CD4-positive, alpha-beta T cell (primary cell): ENCODE measurements at regions not wholly inside any gene's neighbourhood (a gene's known extent, or its start where the extent isn't known, plus 50 kb on each side); places are given as distances from the start of the nearest gene placed in this dataset.

Source experiments
- ATAC-seq: fragments of 200-7000 bp; cut with Tn5 transposase; one replicate; pipeline ENCODE4 v1.10.0; 2022; ENCODE audit warnings: mild to moderate bottlenecking; ENCODE audit not compliant: poor library complexity
- CTCF ChIA-PET: fragments of 350-600 bp; sonication (Branson Sonifier 250); formaldehyde crosslinking; loops from one replicate; lab custom pipeline; 2021; ENCODE audit warnings: antibody characterized with exemption, inconsistent platforms; lab: Charles Lee
- POLR2A ChIA-PET: fragments of 350-600 bp; sonication (Branson Sonifier 250); formaldehyde crosslinking; loops from one replicate; lab custom pipeline; 2021; ENCODE audit warnings: antibody characterized with exemption, inconsistent platforms; lab: Charles Lee
- DNase-seq, 14 experiments: peaks; one replicate each; pipeline ENCODE4 v3.0.0-alpha.2; 2013 to 2020; ENCODE audit warnings: mixed read lengths in 2 of 14
- H3K27ac ChIP-seq, 2 donors: one replicate each; pipeline versions ENCODE4 v1.5.1 to v1.7.0; 2013; ENCODE audit warnings: low read length in 2 of 2, low read depth in 1 of 2, mild to moderate bottlenecking in 1 of 2
- H3K27me3 ChIP-seq, 2 experiments: 1 replicate in 1 of 2; 2 replicates in 1 of 2; pipeline versions ENCODE4 v1.6.1 to v1.7.0; 2013; ENCODE audit warnings: low read length in 2 of 2, control low read depth in 1 of 2, mild to moderate bottlenecking in 1 of 2, moderate library complexity in 1 of 2; ENCODE audit not compliant: insufficient read depth in 2 of 2, control insufficient read depth in 1 of 2
- H3K36me3 ChIP-seq: one replicate; pipeline ENCODE4 v1.6.1; 2013; ENCODE audit warnings: low read length, control low read depth; ENCODE audit not compliant: insufficient read depth
- H3K4me1 ChIP-seq: one replicate; pipeline ENCODE4 v1.6.1; 2013; ENCODE audit warnings: low read length, control low read depth; ENCODE audit not compliant: insufficient read depth
- H3K4me3 ChIP-seq: one replicate; pipeline ENCODE4 v1.5.1; 2013; ENCODE audit warnings: mild to moderate bottlenecking, low read length, moderate library complexity
- H3K9me3 ChIP-seq, 2 experiments: 1 replicate in 1 of 2; 2 replicates in 1 of 2; pipeline versions ENCODE4 v1.6.1 to v1.7.0; 2013; ENCODE audit warnings: low read length in 2 of 2, mild to moderate bottlenecking in 2 of 2, control low read depth in 1 of 2, moderate library complexity in 1 of 2; ENCODE audit not compliant: control insufficient read depth in 1 of 2, insufficient read depth in 1 of 2
- H3K27ac Mint-ChIP-seq: one replicate; pipeline ENCODE4 v1.8.0; 2020; ENCODE audit warnings: mixed read lengths
- H3K27me3 Mint-ChIP-seq: one replicate; pipeline ENCODE4 v1.8.0; 2021; ENCODE audit warnings: mixed read lengths
- H3K36me3 Mint-ChIP-seq: one replicate; pipeline ENCODE4 v1.8.0; 2021; ENCODE audit warnings: low read depth, mixed read lengths
- H3K4me1 Mint-ChIP-seq: one replicate; pipeline ENCODE4 v1.8.0; 2021; ENCODE audit warnings: low read depth, mixed read lengths
- H3K4me3 Mint-ChIP-seq: one replicate; pipeline ENCODE4 v1.8.0; 2020; ENCODE audit warnings: mild to moderate bottlenecking, mixed read lengths
- H3K9me3 Mint-ChIP-seq: one replicate; pipeline ENCODE4 v1.8.0; 2020; ENCODE audit warnings: mixed read lengths
- intact Hi-C, 2 experiments: fragments of 100-400 bp; cut with DNase I in 1 of 2; cut with micrococcal nuclease in 1 of 2; formaldehyde crosslinking; loops; one replicate each; pipeline versions ENCODE4 v1.15.1 to v1.9.0; 2023 to 2025; cut with DNase I, micrococcal nuclease
- TF ChIP-seq, protein P1 (sequence below): fragments of 200-600 bp; IDR thresholded peaks from one replicate; pipeline ENCODE4 v1.8.0; 2022; ENCODE audit warnings: antibody characterized with exemption, mild to moderate bottlenecking

DNA sequence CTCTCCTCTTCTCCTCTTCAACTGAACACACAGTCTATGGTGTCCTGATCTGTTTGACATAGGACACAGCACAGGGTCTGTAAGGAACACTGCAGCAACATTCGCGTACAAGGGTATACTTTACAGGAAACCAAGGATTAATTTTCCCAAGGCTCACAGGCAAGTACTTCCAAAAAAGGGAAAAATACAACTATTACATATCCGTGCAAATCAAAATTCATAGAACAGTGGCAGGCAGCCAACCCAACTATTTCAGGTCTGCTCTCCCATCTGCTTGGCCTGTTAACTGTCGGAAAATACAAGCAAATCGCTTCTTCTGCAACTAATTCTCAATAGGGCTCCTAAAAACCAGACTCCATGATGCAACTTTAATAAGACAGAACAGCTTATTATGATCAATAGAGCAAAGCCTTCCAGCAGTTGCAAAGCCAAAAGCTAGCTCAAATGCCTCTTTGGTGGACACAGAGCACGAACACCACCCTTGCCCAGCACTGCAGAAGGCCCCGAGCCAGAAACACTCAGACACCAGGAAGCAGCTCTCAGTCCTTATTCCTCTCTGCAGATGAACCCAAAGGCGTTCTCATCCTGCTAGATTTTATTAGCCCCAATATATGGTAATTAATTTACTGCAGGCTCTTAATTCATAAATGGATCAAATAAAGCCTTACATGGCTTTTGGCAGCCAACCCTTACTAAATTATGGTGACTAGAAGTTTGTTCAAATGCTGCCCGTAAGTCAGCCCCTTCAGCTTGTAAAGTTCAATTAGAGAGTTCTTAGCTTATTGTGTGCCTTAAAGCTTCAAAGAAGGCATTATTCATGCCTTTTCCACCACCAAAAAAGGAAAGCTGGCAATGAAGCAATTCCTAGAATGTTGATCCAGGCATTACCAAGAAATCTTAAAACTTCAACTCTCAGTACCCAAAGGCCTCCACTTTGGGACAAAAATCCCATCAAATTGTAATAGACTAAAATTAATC lies 68.8 kb downstream of the ZNF608 start:
- H3K27ac ChIP-seq, result no peak overlapping the region
- no peaks in the 10 kb centered on the region for H3K36me3 Mint-ChIP-seq
- ChIA-PET CTCF (no interaction called here), POLR2A (no interaction called here)
- no peaks in the 10 kb centered on the region for H3K27me3 ChIP-seq
- H3K4me1 ChIP-seq, result no peaks in the 10 kb centered on the region
- no peaks in the 10 kb centered on the region for H3K4me1 Mint-ChIP-seq
- DNase-seq, result no peak
- H3K9me3 Mint-ChIP-seq, result no peaks in the 10 kb centered on the region
- no peak overlapping the region for H3K27ac Mint-ChIP-seq
- no peak overlapping the region for H3K4me3 ChIP-seq
- no peaks in the 10 kb centered on the region for H3K36me3 ChIP-seq
- H3K9me3 ChIP-seq, result no peaks in the 10 kb centered on the region
- no peak overlapping the region for H3K4me3 Mint-ChIP-seq
- intact Hi-C loops, result no loop called here
- TF ChIP-seq, protein P1, sequence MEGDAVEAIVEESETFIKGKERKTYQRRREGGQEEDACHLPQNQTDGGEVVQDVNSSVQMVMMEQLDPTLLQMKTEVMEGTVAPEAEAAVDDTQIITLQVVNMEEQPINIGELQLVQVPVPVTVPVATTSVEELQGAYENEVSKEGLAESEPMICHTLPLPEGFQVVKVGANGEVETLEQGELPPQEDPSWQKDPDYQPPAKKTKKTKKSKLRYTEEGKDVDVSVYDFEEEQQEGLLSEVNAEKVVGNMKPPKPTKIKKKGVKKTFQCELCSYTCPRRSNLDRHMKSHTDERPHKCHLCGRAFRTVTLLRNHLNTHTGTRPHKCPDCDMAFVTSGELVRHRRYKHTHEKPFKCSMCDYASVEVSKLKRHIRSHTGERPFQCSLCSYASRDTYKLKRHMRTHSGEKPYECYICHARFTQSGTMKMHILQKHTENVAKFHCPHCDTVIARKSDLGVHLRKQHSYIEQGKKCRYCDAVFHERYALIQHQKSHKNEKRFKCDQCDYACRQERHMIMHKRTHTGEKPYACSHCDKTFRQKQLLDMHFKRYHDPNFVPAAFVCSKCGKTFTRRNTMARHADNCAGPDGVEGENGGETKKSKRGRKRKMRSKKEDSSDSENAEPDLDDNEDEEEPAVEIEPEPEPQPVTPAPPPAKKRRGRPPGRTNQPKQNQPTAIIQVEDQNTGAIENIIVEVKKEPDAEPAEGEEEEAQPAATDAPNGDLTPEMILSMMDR, result no peak
- ATAC-seq, result no peak
- H3K27me3 Mint-ChIP-seq, result peaks cover 14% of the 10 kb centered on the region

DNA sequence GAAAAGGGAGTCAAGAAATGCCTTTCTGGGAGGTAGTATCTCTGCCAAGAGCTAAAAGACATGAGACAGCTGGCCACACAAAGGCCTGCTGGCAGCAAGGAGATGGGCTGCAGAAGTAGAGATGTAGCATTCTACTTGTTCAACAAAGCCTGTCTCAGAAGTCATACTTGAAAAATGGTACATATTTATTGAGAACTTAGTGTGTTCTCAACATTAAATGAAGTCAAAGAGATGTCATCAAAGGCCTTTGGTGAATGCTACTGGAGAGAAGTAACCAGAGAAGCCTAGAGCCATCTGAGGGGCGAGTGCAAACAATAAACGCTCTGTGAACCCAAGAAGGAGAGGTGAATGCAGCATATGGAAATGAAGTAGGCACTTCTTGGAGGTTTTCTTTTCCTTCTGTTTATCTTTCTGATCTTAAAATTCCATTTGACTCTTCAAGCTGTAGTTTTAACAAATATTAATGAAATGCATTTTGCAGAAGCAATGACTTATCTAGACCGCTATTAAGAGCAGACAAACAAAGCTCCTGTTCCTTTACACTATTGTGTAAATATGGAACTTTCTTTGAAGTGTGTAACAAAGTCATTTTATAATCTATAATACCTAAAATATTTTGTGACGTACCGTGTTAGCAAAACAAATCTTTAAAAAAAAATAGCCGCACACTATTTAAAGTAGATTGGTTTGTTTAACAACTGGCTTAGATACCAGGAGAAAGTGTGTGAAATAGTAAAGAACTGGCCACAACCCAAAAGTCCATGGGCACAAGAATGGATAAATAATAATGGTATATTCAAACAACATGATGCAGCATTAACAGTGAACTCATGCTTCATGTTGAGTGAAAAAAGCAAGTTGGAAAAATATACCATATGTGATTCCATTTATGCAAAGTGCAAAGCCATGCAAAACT lies 70.2 kb downstream of the ZNF608 start:
- ChIA-PET POLR2A (no interaction called here), CTCF (no interaction called here)
- Mint-ChIP-seq H3K4me3 (no peak overlapping the region), H3K36me3 (no peaks in the 10 kb centered on the region), H3K27me3 (peaks cover 20% of the 10 kb centered on the region), H3K9me3 (no peaks in the 10 kb centered on the region), H3K4me1 (no peaks in the 10 kb centered on the region), H3K27ac (no peak overlapping the region)
- DNase-seq, result no peak
- Histone ChIP-seq H3K36me3 (no peaks in the 10 kb centered on the region), H3K4me3 (no peak overlapping the region), H3K4me1 (no peaks in the 10 kb centered on the region), H3K27me3 (no peaks in the 10 kb centered on the region), H3K27ac (no peak overlapping the region), H3K9me3 (no peaks in the 10 kb centered on the region)
- TF ChIP-seq, protein P1, result no peak
- no peak for ATAC-seq
- intact Hi-C loops, result no loop called here

DNA sequence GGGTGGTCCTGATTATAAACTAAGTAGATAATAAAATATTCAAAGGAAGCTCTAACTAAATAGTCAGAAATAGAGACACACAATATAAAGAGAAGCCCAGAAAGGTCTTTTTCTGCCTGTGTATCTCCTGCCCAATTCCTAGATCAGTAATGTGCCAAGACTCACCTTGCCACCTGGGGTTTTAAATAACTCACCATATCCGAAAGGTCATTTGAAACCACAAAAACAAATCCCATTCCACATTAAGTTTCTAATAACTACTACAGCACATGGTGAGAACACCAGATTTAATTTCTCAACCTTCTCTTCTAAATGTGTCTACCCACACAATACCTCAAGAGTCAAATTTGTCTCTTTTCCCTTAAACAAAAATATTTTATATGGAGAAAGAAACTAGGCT lies 75.2 kb downstream of the ZNF608 start:
- DNase-seq (no peak), ATAC-seq (no peak)
- POLR2A ChIA-PET, result no interaction called here
- no peak overlapping the region for H3K27ac Mint-ChIP-seq
- peaks cover 0 to 3% of the 10 kb centered on the region in 2 experiments for H3K9me3 ChIP-seq
- H3K36me3 ChIP-seq, result no peaks in the 10 kb centered on the region
- TF ChIP-seq, protein P1, result no peak
- H3K4me1 ChIP-seq, result no peaks in the 10 kb centered on the region
- no peaks in the 10 kb centered on the region for H3K27me3 ChIP-seq
- H3K27me3 Mint-ChIP-seq, result peaks cover 39% of the 10 kb centered on the region
- H3K36me3 Mint-ChIP-seq, result no peaks in the 10 kb centered on the region
- H3K4me1 Mint-ChIP-seq, result no peaks in the 10 kb centered on the region
- no peaks in the 10 kb centered on the region for H3K9me3 Mint-ChIP-seq
- CTCF ChIA-PET, result no interaction called here
- intact Hi-C loops, result no loop called here
- no peak overlapping the region for H3K4me3 ChIP-seq
- no peak overlapping the region for H3K4me3 Mint-ChIP-seq
- H3K27ac ChIP-seq, result no peak overlapping the region
